HCT116 (cell line): ENCODE measurements at regions not wholly inside any gene's neighbourhood (a gene's known extent, or its start where the extent isn't known, plus 50 kb on each side); places are given as distances from the start of the nearest gene placed in this dataset.

ENCODE experiments used
- ATAC-seq: fragments of 200-7000 bp; cut with Tn5 transposase; 2 replicates; pipeline ENCODE4 v1.9.1; 2020; ENCODE audit warnings: mild to moderate bottlenecking, moderate library complexity
- BruUV-seq: library from RNA; stranded (reverse); fragments of 400-500 nt; replicated peaks from 2 replicates; lab custom pipeline; 2021; lab: Mats Ljungman, UMichigan
- CTCF ChIA-PET: fragments of 300-600 bp; sonication (Branson Sonifier 250); formaldehyde crosslinking; loops from one replicate; lab custom pipeline; 2021; ENCODE audit warnings: antibody characterized with exemption; lab: Charles Lee
- POLR2A ChIA-PET: fragments of 300-600, 350-600 bp; sonication (Branson Sonifier 250); formaldehyde crosslinking; loops from one replicate; lab custom pipeline; 2021; ENCODE audit warnings: antibody characterized with exemption; lab: Charles Lee
- RAD21 ChIA-PET, 2 experiments: fragments of 300-600 bp; sonication (Branson Sonifier 250); formaldehyde crosslinking; loops; one replicate each; lab custom pipeline; 2023; ENCODE audit warnings: low total read pairs in 2 of 2; ENCODE audit not compliant: uncharacterized antibody in 2 of 2, unreplicated experiment in 2 of 2, low non-redundant PET in 1 of 2; lab: Charles Lee
- DNase-seq: peaks from one replicate; pipeline ENCODE4 v3.0.0-alpha.2; 2010; ENCODE audit warnings: low read depth, low spot score
- H2AFZ ChIP-seq: fragments of 200-600 bp; shearing (Covaris generic), sonication (generic); 2 replicates; pipeline ENCODE4 v1.6.1; 2017; ENCODE audit warnings: low read depth, mixed run types, mixed read lengths, antibody characterized with exemption, low read length; ENCODE audit not compliant: poor library complexity, severe bottlenecking
- H3K27ac ChIP-seq: 2 replicates; pipeline ENCODE4 v1.5.1; 2012; ENCODE audit warnings: low read depth, low read length
- H3K27me3 ChIP-seq: fragments of 200-600 bp; sonication (generic); 2 replicates; pipeline ENCODE4 v1.6.1; 2016; ENCODE audit warnings: mixed run types, low read length, mixed read lengths; ENCODE audit not compliant: insufficient read depth
- H3K36me3 ChIP-seq, 2 experiments: fragments of 200-500 bp in 1 of 2; fragments of 200-600 bp in 1 of 2; sonication (Bioruptor generic) in 1 of 2; sonication (generic) in 1 of 2; 2 replicates each; pipeline versions ENCODE4 v1.5.1 to v1.6.1; 2014 to 2016; ENCODE audit warnings: low read length in 2 of 2, inconsistent platforms in 1 of 2, mixed read lengths in 1 of 2, mixed run types in 1 of 2; ENCODE audit not compliant: insufficient read depth in 2 of 2, control insufficient read depth in 1 of 2
- H3K4me1 ChIP-seq, 2 experiments: fragments of 200-600 bp in 1 of 2; sonication (generic) in 1 of 2; 2 replicates each; pipeline versions ENCODE4 v1.5.1 to v1.6.1; 2012 to 2017; ENCODE audit warnings: low read length in 2 of 2, inconsistent platforms in 1 of 2, mild to moderate bottlenecking in 1 of 2, mixed read lengths in 1 of 2, mixed run types in 1 of 2, moderate library complexity in 1 of 2; ENCODE audit not compliant: insufficient read depth in 2 of 2, control insufficient read depth in 1 of 2
- H3K4me2 ChIP-seq: fragments of 200-600 bp; sonication (generic); 2 replicates; pipeline ENCODE4 v1.6.1; 2017; ENCODE audit warnings: mixed run types, low read length, mixed read lengths
- H3K4me3 ChIP-seq, 2 experiments: fragments of 200-600 bp in 1 of 2; sonication (generic) in 1 of 2; replicated peaks in 1 of 2; 2 replicates each; pipeline ENCODE4 v1.5.1; 2011 to 2016; ENCODE audit warnings: low read length in 2 of 2, control low read depth in 1 of 2, low read depth in 1 of 2, mild to moderate bottlenecking in 1 of 2, mixed read lengths in 1 of 2, mixed run types in 1 of 2
- H3K79me2 ChIP-seq: fragments of 200-600 bp; sonication (generic); 2 replicates; pipeline ENCODE4 v1.6.1; 2017; ENCODE audit warnings: mild to moderate bottlenecking, mixed run types, low read length, moderate library complexity, mixed read lengths; ENCODE audit not compliant: insufficient read depth
- H3K9ac ChIP-seq: fragments of 200-600 bp; sonication (generic); 2 replicates; pipeline ENCODE4 v1.6.1; 2016; ENCODE audit warnings: low read length, mixed read lengths
- H3K9me2 ChIP-seq: fragments of 200-600 bp; sonication (generic), shearing (Covaris generic); 2 replicates; pipeline ENCODE4 v1.6.1; 2017; ENCODE audit warnings: mixed run types, mild to moderate bottlenecking, moderate library complexity; ENCODE audit not compliant: insufficient read depth
- H3K9me3 ChIP-seq, 2 experiments: fragments of 200-500 bp in 1 of 2; fragments of 200-600 bp in 1 of 2; sonication (Bioruptor generic) in 1 of 2; sonication (generic) in 1 of 2; 2 replicates each; pipeline ENCODE4 v1.6.1; 2014 to 2017; ENCODE audit warnings: low read length in 2 of 2, mixed read lengths in 2 of 2, inconsistent platforms in 1 of 2, low read depth in 1 of 2, mild to moderate bottlenecking in 1 of 2, mixed run types in 1 of 2, moderate library complexity in 1 of 2; ENCODE audit not compliant: control insufficient read depth in 1 of 2, insufficient read depth in 1 of 2
- H4K20me1 ChIP-seq: fragments of 200-600 bp; sonication (generic), shearing (Covaris generic); 2 replicates; pipeline ENCODE4 v1.6.1; 2017; ENCODE audit warnings: mixed run types, mild to moderate bottlenecking, moderate library complexity; ENCODE audit not compliant: insufficient read depth
- CBX3 ChIP-seq: IDR thresholded peaks from 2 replicates; pipeline ENCODE4 v1.6.1; 2012; ENCODE audit warnings: low read depth
- ELF1 ChIP-seq: IDR thresholded peaks from 2 replicates; pipeline ENCODE4 v1.6.1; 2012; ENCODE audit warnings: low read depth, borderline replicate concordance
- EZH2 ChIP-seq: fragments of 200-600 bp; sonication (generic); IDR thresholded peaks from 2 replicates; pipeline ENCODE4 v1.6.1; 2017; ENCODE audit warnings: antibody characterized with exemption, mixed run types
- JUND ChIP-seq: IDR thresholded peaks from 2 replicates; pipeline ENCODE4 v1.6.1; 2012
- REST ChIP-seq: IDR thresholded peaks from 2 replicates; pipeline ENCODE4 v1.6.1; 2012; ENCODE audit warnings: low read depth
- SP1 ChIP-seq: IDR thresholded peaks from 2 replicates; pipeline ENCODE4 v1.6.1; 2012; ENCODE audit warnings: low read depth
- YY1 ChIP-seq: IDR thresholded peaks from 2 replicates; pipeline ENCODE4 v1.6.1; 2011; ENCODE audit warnings: low read length, low read depth, moderate library complexity, mild to moderate bottlenecking; ENCODE audit not compliant: insufficient replicate concordance; ENCODE audit errors: extremely low read depth
- ZBTB33 ChIP-seq: IDR thresholded peaks from 2 replicates; pipeline ENCODE4 v1.6.1; 2011; ENCODE audit warnings: mild to moderate bottlenecking, low read length, moderate library complexity; ENCODE audit not compliant: insufficient replicate concordance; ENCODE audit errors: extremely low read depth
- intact Hi-C: fragments of 100-400 bp; cut with micrococcal nuclease; formaldehyde crosslinking; loops from 2 replicates; pipeline ENCODE4 v1.10.0; 2022

- no peaks in the 10 kb centered on the region for H3K9me2 ChIP-seq
- no peaks in the 10 kb centered on the region for H3K27me3 ChIP-seq
- BruUV-seq = no TSS peak
- H3K27ac ChIP-seq = no peak overlapping the region
- ChIA-PET POLR2A (no interaction called here), CTCF (no interaction called here), RAD21 (no interaction called here)
- no peak overlapping the region for H3K9ac ChIP-seq
- intact Hi-C loops = no loop called here
- no peaks in the 10 kb centered on the region for H4K20me1 ChIP-seq
- no peak for DNase-seq
- H3K4me1 ChIP-seq = peaks cover 4 to 6% of the 10 kb centered on the region in 2 experiments; a peak in 3 of 4 replicates
- H3K9me3 ChIP-seq = no peaks in the 10 kb centered on the region
- H3K4me3 ChIP-seq = no peak overlapping the region
- H3K79me2 ChIP-seq = no peaks in the 10 kb centered on the region
- no peak overlapping the region for H3K4me2 ChIP-seq
- TF ChIP-seq JUND (no peak), ELF1 (no peak), EZH2 (no peak), ZBTB33 (no peak), YY1 (no peak), SP1 (no peak), REST (no peak), CBX3 (no peak)
- TF ChIP-seq, all 23 proteins: peak for 0
- Histone ChIP-seq H2AFZ (no peak overlapping the region), H3K36me3 (no peaks in the 10 kb centered on the region)
- peak; percentile 45; the same call in 1 of the 2 replicates for ATAC-seq
Measured at GRCh38 chr2:128374001-128374710, 55.5 kb upstream of the HS6ST1 start.
